Inferior parietal cortex (tissue), 1 donor: ENCODE measurements at regions not wholly inside any gene's neighbourhood (a gene's known extent, or its start where the extent isn't known, plus 50 kb on each side); places are given as distances from the start of the nearest gene placed in this dataset.

Experiments used
- DNase-seq: peaks from one replicate; pipeline ENCODE4 v3.0.0-alpha.2; 2016; ENCODE audit errors: extremely low spot score

- DNase-seq = no peak
These were observed 929.9 kb downstream of the BRD1 start for GRCh38 chr22:48897645-48898370.

GRCh38 chr22:48896766-48897644 lies 930.7 kb downstream of the BRD1 start:
- no peak for DNase-seq

- no peak for DNase-seq
These were observed 931.6 kb downstream of the BRD1 start for GRCh38 chr22:48895831-48896765.

GRCh38 chr22:48895336-48895735 lies 932.3 kb downstream of the BRD1 start:
- DNase-seq = no peak

- no peak for DNase-seq
These were observed 932.8 kb downstream of the BRD1 start for GRCh38 chr22:48894804-48895250.

- no peak for DNase-seq
These were observed 933.5 kb downstream of the BRD1 start for GRCh38 chr22:48894064-48894671.

- DNase-seq = no peak
These were observed 934.2 kb downstream of the BRD1 start for GRCh38 chr22:48893288-48894063.

- no peak for DNase-seq
These were observed 934.9 kb downstream of the BRD1 start for GRCh38 chr22:48892578-48893287.

- no peak for DNase-seq
These were observed 935.7 kb downstream of the BRD1 start for GRCh38 chr22:48891688-48892577.

GRCh38 chr22:48890693-48891554 lies 936.7 kb downstream of the BRD1 start:
- no peak for DNase-seq

- DNase-seq = no peak
These were observed 937.6 kb downstream of the BRD1 start for GRCh38 chr22:48889887-48890692.

GRCh38 chr22:48889209-48889830 lies 938.4 kb downstream of the BRD1 start:
- DNase-seq = no peak

GRCh38 chr22:48888466-48889208 lies 939.0 kb downstream of the BRD1 start:
- no peak for DNase-seq

- no peak for DNase-seq
These were observed 940.0 kb downstream of the BRD1 start for GRCh38 chr22:48887394-48888332.
